ENCODE measurements at regions not wholly inside any gene's neighbourhood (a gene's known extent, or its start where the extent isn't known, plus 50 kb on each side); places are given as distances from the start of the nearest gene placed in this dataset.

GRCh38 chr13:67506407-67506806 lies 276.3 kb upstream of the PCDH9 start:
- POLR2A ChIA-PET: no interaction called here
- Histone ChIP-seq H3K4me3 (ENCODE audit: low read depth, low read length) (no peak overlapping the region), H3K36me3 (ENCODE audit: control insufficient read depth in 2 of 2, insufficient read depth in 1 of 2, low read length in 2 of 2) (no peaks in the 10 kb centered on the region), H3K9me3 (ENCODE audit: control insufficient read depth, insufficient read depth, low read depth, low read length) (no peaks in the 10 kb centered on the region), H3K4me1 (ENCODE audit: control insufficient read depth, insufficient read depth, low read length) (no peaks in the 10 kb centered on the region), H3K27ac (ENCODE audit: extremely low read depth, low read depth, low read length) (no peak overlapping the region)
- TF ChIP-seq KLF1 (tag by site-specific recombination; IDR thresholded peaks at IDR 0.05) (no peak), ZNF658 (tag by site-specific recombination; IDR thresholded peaks at IDR 0.05) (no peak), EGR2 (tag by site-specific recombination; IDR thresholded peaks at IDR 0.05; ENCODE audit: low read depth) (no peak), ZNF274 (IDR thresholded peaks at IDR 0.05; ENCODE audit: low read length) (no peak), ZNF274 (tag by site-specific recombination; IDR thresholded peaks at IDR 0.05; ENCODE audit: borderline replicate concordance) (no peak)
- CTCF ChIA-PET: no interaction called here

DNA sequence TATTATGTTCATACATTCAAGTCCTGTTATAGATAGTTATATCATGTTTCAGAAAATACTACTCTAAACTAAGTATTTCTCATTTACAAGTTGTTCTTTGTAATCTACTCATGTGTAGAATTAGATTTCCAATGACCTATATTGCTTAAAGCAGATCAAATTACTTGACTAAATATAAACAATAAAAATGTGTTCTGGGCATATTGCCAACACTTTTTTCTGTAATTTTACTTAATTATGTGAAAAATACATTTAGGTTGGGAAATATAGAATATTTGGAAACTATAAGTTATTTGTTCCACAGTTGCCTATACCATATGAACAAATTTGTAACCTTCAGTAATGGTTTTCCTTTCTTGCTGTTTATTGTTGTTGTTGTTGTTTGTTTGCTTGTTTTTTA lies 275.2 kb upstream of the PCDH9 start:
- ChIA-PET CTCF (no interaction called here), POLR2A (no interaction called here)
- no peak for TF ChIP-seq IKZF3 (tag by site-specific recombination; IDR thresholded peaks at IDR 0.05)
- no peak for TF ChIP-seq ZNF658 (tag by site-specific recombination; IDR thresholded peaks at IDR 0.05)
- TF ChIP-seq GLIS2 (tag by site-specific recombination; IDR thresholded peaks at IDR 0.05): no peak
- Histone ChIP-seq H3K36me3 (ENCODE audit: control insufficient read depth in 2 of 2, insufficient read depth in 1 of 2, low read length in 2 of 2) (no peaks in the 10 kb centered on the region), H3K4me3 (ENCODE audit: low read depth, low read length) (no peak overlapping the region), H3K4me1 (ENCODE audit: control insufficient read depth, insufficient read depth, low read length) (no peaks in the 10 kb centered on the region), H3K27ac (ENCODE audit: extremely low read depth, low read depth, low read length) (no peak overlapping the region), H3K9me3 (ENCODE audit: control insufficient read depth, insufficient read depth, low read depth, low read length) (no peaks in the 10 kb centered on the region)

DNA sequence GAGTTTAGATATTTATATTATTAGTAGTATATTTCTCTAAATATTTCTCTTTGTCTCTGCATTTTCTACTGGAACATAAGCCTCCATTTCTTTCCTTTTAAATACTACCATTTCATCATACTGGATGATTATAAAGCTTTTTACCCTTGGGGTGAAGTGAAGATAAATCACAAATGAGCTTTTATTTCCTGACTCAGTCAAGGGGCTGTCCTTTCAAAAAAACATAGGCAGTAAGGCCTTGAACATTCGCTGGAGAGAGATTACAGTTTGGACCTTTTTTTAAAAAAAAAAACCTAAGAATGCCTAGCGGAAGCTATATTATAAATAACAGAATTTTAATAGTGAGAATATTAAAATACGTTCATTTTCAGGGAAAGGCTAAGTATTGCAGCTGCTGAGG lies 268.8 kb upstream of the PCDH9 start:
- POLR2A ChIA-PET: no interaction called here

DNA sequence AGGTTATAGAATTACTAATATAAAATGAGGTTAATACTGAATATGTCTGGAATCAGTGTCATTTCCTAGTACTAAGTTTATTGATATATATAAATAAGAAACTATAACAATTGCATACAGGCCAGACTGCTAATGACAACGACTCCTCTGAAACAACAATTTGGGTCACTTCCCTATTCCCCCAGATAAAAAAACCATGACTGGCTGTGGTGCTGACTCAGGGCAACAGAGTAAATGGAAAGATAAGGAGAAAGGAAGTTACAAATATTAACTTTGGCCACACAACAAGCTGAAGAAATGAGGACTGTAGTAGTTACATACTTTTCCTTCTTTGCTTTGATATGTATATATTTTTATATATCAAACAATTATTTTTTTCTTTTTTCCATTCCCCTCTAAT lies 263.7 kb upstream of the PCDH9 start:
- POLR2A ChIA-PET: no interaction called here
- CTCF ChIA-PET: no interaction called here
- TF ChIP-seq MYNN (tag by site-specific recombination; IDR thresholded peaks at IDR 0.05; ENCODE audit: borderline replicate concordance) (no peak), ZEB2 (tag by site-specific recombination; IDR thresholded peaks at IDR 0.05) (no peak), GLI2 (tag by site-specific recombination; IDR thresholded peaks at IDR 0.05; ENCODE audit: borderline replicate concordance, low read depth) (no peak)
- TF ChIP-seq, protein P1, sequence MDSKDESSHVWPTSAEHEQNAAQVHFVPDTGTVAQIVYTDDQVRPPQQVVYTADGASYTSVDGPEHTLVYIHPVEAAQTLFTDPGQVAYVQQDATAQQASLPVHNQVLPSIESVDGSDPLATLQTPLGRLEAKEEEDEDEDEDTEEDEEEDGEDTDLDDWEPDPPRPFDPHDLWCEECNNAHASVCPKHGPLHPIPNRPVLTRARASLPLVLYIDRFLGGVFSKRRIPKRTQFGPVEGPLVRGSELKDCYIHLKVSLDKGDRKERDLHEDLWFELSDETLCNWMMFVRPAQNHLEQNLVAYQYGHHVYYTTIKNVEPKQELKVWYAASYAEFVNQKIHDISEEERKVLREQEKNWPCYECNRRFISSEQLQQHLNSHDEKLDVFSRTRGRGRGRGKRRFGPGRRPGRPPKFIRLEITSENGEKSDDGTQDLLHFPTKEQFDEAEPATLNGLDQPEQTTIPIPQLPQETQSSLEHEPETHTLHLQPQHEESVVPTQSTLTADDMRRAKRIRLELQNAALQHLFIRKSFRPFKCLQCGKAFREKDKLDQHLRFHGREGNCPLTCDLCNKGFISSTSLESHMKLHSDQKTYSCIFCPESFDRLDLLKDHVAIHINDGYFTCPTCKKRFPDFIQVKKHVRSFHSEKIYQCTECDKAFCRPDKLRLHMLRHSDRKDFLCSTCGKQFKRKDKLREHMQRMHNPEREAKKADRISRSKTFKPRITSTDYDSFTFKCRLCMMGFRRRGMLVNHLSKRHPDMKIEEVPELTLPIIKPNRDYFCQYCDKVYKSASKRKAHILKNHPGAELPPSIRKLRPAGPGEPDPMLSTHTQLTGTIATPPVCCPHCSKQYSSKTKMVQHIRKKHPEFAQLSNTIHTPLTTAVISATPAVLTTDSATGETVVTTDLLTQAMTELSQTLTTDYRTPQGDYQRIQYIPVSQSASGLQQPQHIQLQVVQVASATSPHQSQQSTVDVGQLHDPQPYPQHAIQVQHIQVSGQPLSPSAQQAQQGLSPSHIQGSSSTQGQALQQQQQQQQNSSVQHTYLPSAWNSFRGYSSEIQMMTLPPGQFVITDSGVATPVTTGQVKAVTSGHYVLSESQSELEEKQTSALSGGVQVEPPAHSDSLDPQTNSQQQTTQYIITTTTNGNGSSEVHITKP (tag by site-specific recombination; IDR thresholded peaks at IDR 0.05): no peak

More for the DNA sequence above, 268.8 kb upstream of the PCDH9 start:
- Histone ChIP-seq H3K27ac (ENCODE audit: extremely low read depth, low read depth, low read length) (no peak overlapping the region), H3K9me3 (ENCODE audit: control insufficient read depth, insufficient read depth, low read depth, low read length) (no peaks in the 10 kb centered on the region), H3K4me3 (ENCODE audit: low read depth, low read length) (no peak overlapping the region), H3K36me3 (ENCODE audit: control insufficient read depth in 2 of 2, insufficient read depth in 1 of 2, low read length in 2 of 2) (no peaks in the 10 kb centered on the region), H3K4me1 (ENCODE audit: control insufficient read depth, insufficient read depth, low read length) (no peaks in the 10 kb centered on the region)
- CTCF ChIA-PET: no interaction called here
- TF ChIP-seq, protein P2, sequence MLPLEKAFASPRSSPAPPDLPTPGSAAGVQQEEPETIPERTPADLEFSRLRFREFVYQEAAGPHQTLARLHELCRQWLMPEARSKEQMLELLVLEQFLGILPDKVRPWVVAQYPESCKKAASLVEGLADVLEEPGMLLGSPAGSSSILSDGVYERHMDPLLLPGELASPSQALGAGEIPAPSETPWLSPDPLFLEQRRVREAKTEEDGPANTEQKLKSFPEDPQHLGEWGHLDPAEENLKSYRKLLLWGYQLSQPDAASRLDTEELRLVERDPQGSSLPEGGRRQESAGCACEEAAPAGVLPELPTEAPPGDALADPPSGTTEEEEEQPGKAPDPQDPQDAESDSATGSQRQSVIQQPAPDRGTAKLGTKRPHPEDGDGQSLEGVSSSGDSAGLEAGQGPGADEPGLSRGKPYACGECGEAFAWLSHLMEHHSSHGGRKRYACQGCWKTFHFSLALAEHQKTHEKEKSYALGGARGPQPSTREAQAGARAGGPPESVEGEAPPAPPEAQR (tag by site-specific recombination; IDR thresholded peaks at IDR 0.05): no peak
- TF ChIP-seq SP7 (tag by site-specific recombination; IDR thresholded peaks at IDR 0.05) (no peak), ZBTB17 (tag by site-specific recombination; IDR thresholded peaks at IDR 0.05) (no peak), ZNF23 (tag by site-specific recombination; IDR thresholded peaks at IDR 0.05; ENCODE audit: borderline replicate concordance) (no peak), ZNF324 (tag by site-specific recombination; IDR thresholded peaks at IDR 0.05) (no peak), PRDM1 (tag by site-specific recombination; IDR thresholded peaks at IDR 0.05) (no peak), YY1 (tag by site-specific recombination; IDR thresholded peaks at IDR 0.05) (no peak), BCL11B (tag by site-specific recombination; IDR thresholded peaks at IDR 0.05; ENCODE audit: low read depth) (no peak), ZNF600 (tag by site-specific recombination; IDR thresholded peaks at IDR 0.05) (no peak), ZBTB48 (tag by site-specific recombination; IDR thresholded peaks at IDR 0.05) (no peak), ZNF830 (tag by site-specific recombination; IDR thresholded peaks at IDR 0.05; ENCODE audit: low read depth) (no peak), ZNF133 (tag by site-specific recombination; IDR thresholded peaks at IDR 0.05) (no peak), ZNF16 (tag by site-specific recombination; IDR thresholded peaks at IDR 0.05; ENCODE audit: low read depth) (no peak), ZNF214 (tag by site-specific recombination; IDR thresholded peaks at IDR 0.05; ENCODE audit: borderline replicate concordance) (no peak)
- TF ChIP-seq, protein P3, sequence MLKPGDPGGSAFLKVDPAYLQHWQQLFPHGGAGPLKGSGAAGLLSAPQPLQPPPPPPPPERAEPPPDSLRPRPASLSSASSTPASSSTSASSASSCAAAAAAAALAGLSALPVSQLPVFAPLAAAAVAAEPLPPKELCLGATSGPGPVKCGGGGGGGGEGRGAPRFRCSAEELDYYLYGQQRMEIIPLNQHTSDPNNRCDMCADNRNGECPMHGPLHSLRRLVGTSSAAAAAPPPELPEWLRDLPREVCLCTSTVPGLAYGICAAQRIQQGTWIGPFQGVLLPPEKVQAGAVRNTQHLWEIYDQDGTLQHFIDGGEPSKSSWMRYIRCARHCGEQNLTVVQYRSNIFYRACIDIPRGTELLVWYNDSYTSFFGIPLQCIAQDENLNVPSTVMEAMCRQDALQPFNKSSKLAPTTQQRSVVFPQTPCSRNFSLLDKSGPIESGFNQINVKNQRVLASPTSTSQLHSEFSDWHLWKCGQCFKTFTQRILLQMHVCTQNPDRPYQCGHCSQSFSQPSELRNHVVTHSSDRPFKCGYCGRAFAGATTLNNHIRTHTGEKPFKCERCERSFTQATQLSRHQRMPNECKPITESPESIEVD (tag by site-specific recombination; IDR thresholded peaks at IDR 0.05): no peak

More for the DNA sequence above, 263.7 kb upstream of the PCDH9 start:
- Histone ChIP-seq H3K9me3 (ENCODE audit: control insufficient read depth, insufficient read depth, low read depth, low read length) (no peaks in the 10 kb centered on the region), H3K27ac (ENCODE audit: extremely low read depth, low read depth, low read length) (no peak overlapping the region), H3K36me3 (ENCODE audit: control insufficient read depth in 2 of 2, insufficient read depth in 1 of 2, low read length in 2 of 2) (no peaks in the 10 kb centered on the region), H3K4me3 (ENCODE audit: low read depth, low read length) (no peak overlapping the region), H3K4me1 (ENCODE audit: control insufficient read depth, insufficient read depth, low read length) (no peaks in the 10 kb centered on the region)
